HG02943 (cell line): ENCODE measurements at regions not wholly inside any gene's neighbourhood (a gene's known extent, or its start where the extent isn't known, plus 50 kb on each side); places are given as distances from the start of the nearest gene placed in this dataset.
"Not testable (repeated sequence)": the region's sequence is repeated elsewhere in the genome, so short reads cannot be mapped to it uniquely, and the experiment has no call there.

ENCODE experiments used
- ATAC-seq: cut with Tn5 transposase; IDR thresholded peaks from one replicate; pipeline ENCODE4 v1.9.1; 2021; ENCODE audit warnings: mild to moderate bottlenecking, low read depth, moderate library complexity; ENCODE audit not compliant: unreplicated experiment

DNA sequence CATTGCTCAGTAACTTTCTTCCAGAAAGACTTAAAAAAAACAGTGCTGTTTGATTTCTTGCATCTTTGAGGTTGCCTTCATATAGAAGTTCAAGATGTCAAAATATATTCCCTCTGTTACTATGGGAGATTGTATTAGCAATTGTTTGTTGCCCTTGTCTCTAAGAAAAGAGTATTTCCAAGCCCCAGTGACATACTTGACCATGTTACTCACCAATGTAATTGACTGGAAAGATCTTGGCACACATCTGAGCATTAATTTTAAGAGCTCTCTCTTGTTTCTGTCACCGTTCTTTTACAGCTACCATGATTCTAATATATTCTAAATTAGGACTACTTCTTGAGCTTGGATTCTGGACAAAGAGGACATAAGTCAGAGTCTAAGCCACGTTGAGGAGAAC, 902.7 kb upstream of the EPHA5 start:
- ATAC-seq = no peak

DNA sequence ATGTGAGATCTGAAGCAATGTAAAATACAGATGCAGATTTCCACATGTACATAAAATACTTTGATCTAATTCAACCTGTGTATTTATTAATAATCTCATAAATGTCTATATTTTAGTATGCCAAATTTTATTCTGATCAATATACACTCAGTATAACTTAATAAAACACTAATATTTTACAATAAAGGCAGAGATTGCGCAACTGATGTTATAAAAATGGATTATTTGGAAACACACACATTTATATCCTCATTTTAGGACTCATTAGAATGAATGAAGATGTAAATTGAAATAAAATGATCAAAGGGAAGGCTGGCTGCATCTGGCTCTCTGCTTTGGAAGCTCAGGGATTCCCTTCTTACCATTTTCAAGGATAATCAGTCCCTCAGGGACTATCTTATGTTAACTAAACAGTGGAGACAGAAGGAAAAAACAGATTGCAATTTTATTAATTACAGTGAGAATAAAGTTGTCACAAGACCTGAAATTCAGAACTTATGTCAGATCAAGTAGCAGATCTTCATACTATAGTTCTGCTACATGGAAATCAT, 900.9 kb upstream of the EPHA5 start:
- ATAC-seq = no peak

DNA sequence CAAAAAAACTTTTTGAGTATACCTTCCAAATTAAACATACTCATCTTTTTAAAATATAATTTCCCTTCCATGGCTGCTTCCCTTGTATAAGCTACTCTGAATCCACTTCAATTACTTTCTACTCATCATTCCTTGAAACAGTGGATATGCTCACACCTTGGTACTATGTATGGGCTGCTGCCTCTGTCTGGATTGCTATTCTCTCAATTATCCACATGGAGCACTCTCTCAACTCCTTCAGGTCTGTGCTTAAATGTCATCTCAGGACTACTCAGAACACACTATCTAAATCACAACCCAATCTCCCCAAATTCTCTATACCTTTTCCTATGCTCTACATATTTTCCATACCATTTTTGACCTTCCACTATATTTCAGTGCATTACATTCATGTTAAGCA, 898.9 kb upstream of the EPHA5 start:
- no peak for ATAC-seq

DNA sequence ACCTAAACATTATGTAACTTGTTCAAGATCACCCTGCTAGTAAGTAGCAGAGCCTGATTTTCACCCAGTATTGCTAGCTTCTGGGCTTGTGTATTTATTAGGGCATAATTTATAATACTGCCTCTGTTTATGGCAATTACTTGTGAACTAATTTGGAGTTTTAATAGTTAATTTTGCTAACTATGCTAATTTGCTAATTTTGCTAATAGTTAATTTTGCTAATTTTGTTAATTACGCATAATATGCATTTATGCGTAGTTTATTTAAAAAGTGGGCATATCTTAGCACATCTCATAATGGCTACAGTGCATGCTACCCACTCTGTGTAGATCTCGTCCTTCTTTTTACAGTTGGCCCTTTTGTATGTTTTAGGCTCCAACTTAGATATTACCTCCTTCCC, 898.1 kb upstream of the EPHA5 start:
- ATAC-seq = no peak

DNA sequence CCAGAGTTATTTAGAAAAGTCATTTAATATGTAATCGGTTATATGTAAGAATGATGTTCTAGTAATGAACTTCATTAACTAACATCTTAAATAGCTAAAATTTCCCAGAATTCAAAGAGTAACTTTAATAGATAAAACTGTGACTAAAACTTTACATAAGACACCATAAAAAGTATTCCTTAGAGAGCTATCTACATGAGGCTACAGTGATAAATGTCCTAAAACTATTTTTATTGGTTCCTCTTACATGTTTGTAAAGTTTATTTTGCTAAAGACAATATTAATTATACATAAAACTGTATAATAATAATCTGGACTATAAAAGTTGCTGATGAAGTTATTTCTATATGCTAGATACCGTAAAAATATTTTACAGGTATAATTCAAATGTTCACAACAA, 897.7 kb upstream of the EPHA5 start:
- ATAC-seq = no peak

DNA sequence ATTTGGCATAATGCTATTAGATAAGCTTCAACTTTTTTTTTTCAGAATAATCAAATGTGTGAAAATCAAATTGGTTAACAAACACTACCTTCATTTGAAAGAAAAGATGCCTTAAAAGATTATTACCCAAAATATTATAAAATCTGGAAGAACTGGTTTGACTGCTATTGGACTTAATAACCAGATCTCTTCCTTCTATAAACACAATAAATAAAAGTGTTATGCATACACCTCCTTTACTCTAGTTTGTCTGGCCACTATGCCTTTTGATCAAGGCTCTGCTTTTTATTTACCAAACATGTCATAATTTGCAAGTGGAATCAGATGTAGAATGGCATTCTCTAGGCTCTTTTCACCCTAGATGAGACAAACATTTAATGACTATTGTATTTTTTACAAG, 897.3 kb upstream of the EPHA5 start:
- ATAC-seq = no peak

DNA sequence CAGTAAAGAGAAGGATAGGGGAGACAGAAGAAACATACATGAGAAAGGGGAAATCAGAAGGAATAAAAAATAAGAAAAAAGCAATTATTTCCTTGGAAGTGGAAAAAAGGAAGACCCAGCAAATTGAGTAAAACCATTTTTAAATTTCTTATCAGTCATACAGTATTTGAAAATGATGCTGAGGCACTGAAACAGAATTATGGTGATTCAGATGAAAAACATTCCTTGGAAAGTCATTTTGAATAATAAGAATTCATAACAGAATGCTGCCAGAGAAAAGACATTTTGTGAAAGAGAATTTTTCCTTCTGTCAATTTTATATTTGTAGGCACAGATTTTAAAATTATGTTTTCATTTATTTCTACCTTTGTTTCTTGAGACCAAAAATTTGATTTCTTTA, 895.5 kb upstream of the EPHA5 start:
- ATAC-seq = no peak

DNA sequence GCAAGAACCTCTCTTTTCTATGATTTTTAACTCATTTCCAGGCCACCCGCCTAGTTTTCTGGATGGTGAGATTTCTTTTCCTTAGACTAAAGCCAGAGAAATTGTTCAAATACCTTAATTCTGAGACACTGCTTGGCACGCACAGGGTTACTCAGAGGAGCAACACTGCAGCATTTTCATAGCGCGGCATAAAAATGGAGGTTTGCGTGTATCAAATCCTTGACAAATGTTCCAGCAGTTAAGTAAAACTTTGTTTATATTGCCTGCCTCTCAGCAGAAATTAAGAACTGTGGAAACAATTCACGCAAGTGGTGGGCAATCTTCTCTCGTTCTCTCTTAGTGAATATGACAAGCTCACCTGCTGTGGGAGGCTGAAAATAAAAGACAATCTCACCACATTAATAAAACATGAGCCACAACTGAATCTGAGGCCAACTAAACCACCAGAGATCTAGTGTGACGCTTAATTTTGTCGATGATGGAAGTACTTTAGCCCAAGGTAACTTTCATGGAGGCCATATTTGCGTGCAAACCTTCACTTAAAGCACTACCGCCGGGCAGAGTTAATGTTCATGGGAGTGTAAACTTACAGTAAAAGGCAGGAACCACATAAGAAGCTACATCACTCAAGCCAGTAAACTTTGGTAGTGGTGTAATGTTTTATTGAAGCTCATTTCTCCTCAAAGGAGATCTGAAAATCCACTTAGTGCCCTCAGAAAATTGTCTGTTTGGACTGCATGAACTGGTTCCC, 894.8 kb upstream of the EPHA5 start:
- no peak for ATAC-seq

DNA sequence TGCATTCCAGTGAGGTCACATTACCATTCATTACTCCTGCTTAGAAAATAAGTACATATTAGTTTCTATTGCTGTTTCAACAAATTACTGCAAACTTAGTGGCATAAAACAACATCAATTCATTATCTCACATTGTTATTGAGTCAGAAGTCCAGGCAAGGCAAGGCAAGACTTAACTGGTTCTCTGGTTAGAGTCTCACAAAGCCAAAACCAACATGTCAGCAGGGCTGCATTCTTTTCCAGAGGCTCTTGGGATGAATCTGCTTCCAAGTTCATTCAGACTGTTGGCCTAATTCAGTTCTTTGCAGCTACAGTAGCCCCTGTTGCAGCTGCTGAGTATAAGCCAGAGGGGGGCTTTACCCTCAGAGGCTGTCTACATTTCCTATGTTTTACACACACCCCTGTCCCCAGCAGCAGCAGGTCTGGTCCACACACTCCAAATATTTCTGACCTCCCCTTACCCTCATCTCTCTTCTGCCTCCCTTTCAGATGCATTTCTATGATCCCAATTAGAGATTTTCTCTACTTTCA, 892.1 kb upstream of the EPHA5 start:
- ATAC-seq = no peak

DNA sequence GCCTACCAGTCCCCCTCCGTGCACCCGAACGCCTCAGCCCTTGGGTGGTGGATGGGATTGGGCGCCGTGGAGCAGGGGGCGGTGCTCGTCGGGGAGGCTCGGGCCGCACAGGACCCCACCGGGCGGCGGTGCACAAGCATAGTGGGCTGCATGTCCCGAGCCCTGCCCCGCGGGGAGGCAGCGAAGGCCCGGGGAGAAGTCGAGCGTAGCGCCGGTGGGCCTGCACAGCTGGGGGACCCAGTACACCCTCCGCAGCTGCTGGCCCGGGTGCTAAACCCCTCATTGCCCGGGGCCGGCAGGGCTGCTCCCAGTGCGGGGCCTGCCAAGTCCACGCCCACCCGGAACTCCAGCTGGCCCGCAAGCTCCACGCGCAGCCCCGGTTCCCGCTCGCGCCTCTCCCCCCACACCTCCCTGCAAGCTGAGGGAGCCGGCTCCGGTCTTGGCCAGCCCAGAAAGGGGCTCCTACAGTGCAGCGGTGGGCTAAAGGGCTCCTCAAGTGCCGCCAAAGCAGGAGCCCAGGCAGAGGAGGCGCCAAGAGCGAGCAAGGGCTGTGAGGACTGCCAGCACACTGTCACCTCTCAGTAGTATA, 891.3 kb upstream of the EPHA5 start:
- ATAC-seq = not testable (repeated sequence)

DNA sequence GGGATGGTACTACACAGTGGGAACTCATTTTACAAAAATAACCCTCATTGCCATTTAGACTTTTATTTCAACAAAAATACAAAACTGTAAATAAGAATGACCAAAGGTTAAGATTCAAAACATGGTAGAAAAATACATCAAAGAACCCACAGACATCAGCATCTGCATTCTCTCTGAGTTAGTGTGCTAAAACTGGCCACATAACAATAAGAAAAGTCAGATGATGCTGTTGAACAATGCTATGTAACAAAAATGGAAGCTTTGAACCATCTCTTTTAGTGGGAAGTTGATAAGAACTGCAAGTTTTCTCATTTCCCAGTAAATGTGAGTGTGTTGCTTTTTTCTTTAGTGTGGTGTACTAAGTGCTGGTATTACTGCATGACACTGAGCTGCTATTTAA, 888.4 kb upstream of the EPHA5 start:
- no peak for ATAC-seq

DNA sequence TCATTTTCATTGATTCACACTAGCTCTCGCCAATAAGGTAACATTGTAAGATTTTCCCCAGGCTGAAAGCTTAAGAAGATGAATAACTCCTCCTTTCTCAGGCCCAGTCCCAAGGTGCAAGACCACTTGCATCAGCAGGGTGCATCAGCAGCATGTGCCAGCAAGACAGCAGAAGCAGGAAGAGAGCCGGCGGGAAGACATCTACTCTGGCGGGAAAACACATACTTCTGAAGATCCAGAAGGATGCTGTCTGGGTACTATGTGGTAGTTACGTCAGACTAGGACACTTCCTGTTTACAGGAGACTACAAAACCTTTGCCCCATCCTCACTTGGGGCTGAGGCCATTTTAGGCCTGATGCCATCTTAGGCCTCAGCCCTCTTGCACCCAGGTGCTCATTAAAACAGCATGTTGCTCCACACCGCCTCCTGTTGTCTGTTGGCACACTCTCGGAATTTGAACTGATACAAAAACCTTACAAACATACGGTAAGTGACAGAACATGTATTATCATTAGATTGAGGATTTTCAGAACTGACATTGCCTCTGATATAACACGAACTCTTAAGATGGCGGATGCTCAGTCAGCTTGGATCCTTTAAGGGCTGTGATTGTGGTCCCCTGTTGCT, 886.5 kb upstream of the EPHA5 start:
- ATAC-seq = no peak

DNA sequence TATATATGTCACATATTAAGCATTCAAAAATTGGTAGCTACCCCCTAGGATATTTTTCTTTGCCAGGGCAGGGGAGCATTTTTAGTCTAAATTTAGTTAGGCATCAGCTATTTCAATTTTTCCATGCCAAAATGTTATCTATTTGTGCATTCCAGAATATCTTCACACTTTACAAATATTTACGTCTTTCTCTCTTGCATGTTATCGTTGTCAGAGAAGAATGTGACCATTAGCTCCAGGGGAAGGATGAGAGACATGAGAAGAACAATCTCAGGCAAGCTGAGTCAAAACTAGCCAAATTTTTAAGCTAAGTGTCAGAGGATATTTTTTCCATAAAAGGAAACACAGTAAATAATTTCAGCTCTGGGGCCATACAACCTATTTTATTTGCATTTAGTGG, 885.0 kb upstream of the EPHA5 start:
- ATAC-seq = no peak

DNA sequence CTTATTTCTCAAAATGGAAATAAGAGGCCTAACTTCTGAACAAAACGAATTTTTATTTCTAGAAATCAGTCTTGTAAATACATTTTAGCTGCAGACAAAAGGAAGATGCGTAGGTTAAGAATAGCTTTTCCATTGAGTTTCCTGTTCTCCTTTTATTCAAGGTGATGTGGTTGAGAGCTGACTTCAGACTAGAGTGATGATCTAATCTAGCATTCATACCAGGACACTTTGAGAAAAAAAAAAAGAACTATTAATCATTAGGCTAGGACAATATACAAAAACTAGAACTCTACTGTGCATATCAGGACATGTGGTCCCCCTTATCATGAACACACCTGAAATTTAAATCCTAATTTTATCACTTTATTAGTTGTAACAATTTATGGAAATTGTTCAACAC, 884.5 kb upstream of the EPHA5 start:
- ATAC-seq = no peak

DNA sequence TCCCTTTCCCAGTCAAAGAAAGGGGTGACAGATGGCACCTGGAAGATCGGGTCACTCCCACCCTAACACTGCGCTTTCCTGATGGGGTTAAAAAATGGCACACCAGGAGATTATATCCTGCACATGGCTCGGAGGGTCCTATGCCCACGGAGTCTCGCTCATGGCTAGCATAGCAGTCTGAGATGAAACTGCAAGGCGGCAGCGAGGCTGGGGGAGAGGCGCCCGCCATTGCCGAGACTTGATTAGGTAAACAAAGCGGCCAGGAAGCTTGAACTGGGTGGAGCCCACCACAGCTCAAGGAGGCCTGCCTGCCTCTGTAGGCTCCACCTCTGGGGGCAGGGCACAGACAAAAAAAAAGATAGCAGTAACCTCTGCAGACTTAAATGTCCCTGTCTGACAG, 875.0 kb upstream of the EPHA5 start:
- ATAC-seq = not testable (repeated sequence)

DNA sequence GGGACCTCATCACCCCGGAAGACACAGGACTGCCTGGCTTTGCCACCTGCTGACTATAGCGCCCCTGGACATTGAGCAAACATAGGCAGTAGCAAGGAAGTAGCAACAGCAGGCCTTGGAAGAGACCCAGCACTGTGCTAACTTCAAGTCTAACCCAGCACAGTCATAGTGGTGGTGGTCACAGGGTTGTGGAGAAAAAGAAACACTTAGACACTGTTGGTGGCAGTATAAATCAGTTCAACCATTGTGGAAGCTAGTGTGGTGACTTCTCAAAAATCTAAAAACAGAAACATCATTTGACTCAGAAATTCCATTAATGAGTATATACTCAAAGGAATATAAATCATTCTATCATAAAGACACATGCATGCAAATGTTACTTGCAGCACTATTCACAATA, 874.0 kb upstream of the EPHA5 start:
- ATAC-seq = no peak

DNA sequence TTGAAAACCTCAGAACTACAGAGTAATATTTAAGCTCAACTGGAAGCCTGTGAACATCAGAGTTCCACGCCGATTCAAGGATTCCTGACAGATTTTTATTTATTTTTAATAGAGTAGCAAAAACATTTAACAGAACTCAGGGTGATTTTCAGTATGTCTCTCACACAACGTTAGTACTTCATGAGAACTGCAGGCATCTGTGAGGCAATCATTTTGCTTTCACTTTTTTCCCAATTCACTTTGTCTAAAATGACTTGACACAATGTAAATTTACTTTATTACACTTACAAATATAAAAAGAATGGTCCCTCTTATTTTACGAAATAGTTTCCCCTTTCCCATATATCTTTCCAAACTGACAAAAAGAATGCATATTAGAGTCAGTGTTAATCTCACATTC, 869.5 kb upstream of the EPHA5 start:
- ATAC-seq = no peak

DNA sequence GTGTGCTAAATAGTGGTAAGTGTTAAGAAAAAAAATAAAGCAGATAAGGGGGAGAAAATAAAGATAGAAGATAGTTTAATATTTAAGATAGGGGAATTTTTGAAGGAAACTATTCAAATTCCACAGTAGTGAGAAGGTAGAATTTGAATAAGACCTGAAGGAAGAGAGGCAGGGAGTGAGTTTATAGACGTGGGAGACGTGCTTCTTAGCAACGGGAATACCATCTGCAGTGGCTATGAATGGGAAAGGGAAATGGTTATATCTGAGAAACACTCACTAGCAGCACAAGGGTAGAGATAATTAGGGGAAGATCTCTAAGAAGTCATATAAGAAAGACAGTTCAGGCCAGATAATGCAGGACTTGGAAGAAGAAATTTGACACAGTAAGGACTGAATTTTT, 854.5 kb upstream of the EPHA5 start:
- no peak for ATAC-seq

DNA sequence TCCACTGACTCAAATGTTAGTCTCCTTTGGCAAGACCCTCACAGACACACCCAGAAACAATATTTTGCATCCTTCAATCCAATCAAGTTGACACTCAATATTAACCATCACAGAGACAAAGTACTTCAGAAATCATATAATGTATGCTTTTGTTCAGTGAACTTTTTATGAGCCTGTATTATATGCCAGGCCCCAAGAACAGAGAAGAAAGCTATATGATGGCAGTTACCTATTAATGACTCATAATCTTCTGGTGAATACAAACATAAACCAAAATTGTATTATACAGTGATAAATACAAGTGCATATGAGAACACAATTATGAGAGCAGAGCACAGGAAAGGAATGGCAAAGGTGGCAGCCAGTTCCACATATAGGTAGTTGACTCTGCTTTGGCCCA, 852.0 kb upstream of the EPHA5 start:
- no peak for ATAC-seq

DNA sequence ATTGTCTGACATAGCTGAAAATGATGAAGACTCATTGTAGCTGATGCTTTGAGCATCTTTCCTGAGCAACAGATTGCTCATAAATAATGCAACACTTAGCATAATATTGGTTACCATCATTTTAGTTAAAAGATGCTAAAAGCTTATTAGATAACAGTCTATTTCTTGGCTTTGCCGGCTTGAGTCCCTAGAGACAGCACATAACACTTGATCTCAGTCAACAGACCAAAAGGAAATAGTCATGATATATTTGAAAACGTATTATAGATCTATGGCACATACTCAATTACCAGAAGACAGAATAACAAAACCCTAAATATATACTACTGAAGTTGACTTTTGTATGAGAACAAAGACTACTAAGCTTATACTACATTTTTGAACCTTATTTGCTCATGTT, 846.7 kb upstream of the EPHA5 start:
- ATAC-seq = no peak

DNA sequence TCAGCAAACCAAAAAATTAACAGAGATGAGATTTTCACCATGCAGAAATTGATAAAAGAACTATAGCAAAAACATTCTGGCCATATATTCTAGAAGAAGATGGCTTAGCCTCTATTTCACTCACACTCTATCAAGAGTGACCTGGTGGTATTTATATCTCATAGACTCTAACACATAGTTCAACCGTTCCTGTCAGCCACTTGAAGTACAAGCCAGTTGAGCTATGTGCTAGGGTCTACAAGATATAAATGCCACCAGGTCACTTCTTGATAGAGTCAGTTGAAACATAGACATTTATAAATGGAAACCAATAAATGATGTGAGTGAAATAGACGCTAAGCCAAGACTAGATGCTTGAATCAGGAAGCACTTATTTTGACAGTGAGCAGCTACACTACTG, 836.7 kb upstream of the EPHA5 start:
- no peak for ATAC-seq

DNA sequence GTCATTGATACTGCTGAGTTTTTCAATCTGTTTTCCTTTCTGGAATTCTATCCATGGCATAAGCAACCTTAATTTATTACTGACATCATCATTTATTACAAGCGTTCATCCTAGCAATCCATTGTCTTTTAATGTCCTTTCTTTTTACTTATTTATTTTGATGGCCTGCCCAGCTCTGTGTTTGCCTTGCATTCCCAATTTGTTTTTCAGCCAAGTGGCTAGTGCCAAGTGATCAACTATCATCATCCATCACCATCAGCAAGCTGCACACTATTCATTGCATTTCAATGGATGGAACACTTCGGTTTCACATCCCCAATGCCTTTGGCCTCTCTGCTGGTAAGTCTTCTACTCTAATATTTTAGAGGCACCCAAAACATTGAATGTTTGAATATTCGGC, 831.7 kb upstream of the EPHA5 start:
- ATAC-seq = no peak
